HepG2 (cell line): ENCODE measurements at regions not wholly inside any gene's neighbourhood (a gene's known extent, or its start where the extent isn't known, plus 50 kb on each side); places are given as distances from the start of the nearest gene placed in this dataset.

Experiments
- ATAC-seq: fragments of 200-7000 bp; cut with Tn5 transposase; 3 replicates; pipeline ENCODE4 v1.9.1; 2020; ENCODE audit warnings: mild to moderate bottlenecking, moderate library complexity
- BruUV-seq: library from RNA; stranded (reverse); fragments of 400-500 nt; replicated peaks from 2 replicates; lab custom pipeline; 2021; lab: Mats Ljungman, UMichigan
- CTCF ChIA-PET: fragments of 300-600 bp; formaldehyde crosslinking; extraction: SDS; loops from one replicate; lab custom pipeline; 2021; ENCODE audit warnings: low total read pairs, inconsistent platforms, low intra/inter-chr PET ratio; lab: Yijun Ruan, JAX
- POLR2A ChIA-PET: fragments of 350-600 bp; sonication (Branson Sonifier 250); formaldehyde crosslinking; loops from one replicate; lab custom pipeline; 2020; ENCODE audit warnings: antibody characterized with exemption, inconsistent platforms; lab: Yijun Ruan, JAX
- DNase-seq: peaks from one replicate; pipeline ENCODE4 v3.0.0-alpha.2; 2015; ENCODE audit warnings: low spot score
- FAIRE-seq: peaks from 3 replicates; lab custom pipeline; 2011; peaks lifted over from hg19 to GRCh38; lab: Jason Lieb, UNC
- H2AFZ ChIP-seq: one replicate; pipeline ENCODE4 v1.6.1; 2011; ENCODE audit warnings: low read length, inconsistent platforms
- H3K27ac ChIP-seq: fragments of 300-600 bp; 3 replicates; pipeline ENCODE4 v1.8.0; 2011; ENCODE audit warnings: mixed run types, mild to moderate bottlenecking, mixed read lengths, low read length, inconsistent platforms; ENCODE audit not compliant: insufficient read depth; ENCODE audit errors: extremely low read length
- H3K27me3 ChIP-seq, 2 experiments: fragments of 200-600 bp in 1 of 2; 2 replicates in 1 of 2; 3 replicates in 1 of 2; pipeline versions ENCODE4 v1.6.0 to v1.8.0; 2011; ENCODE audit warnings: low read length in 2 of 2, mild to moderate bottlenecking in 2 of 2, moderate library complexity in 2 of 2, inconsistent platforms in 1 of 2; ENCODE audit not compliant: insufficient read depth in 2 of 2, control insufficient read depth in 1 of 2
- H3K36me3 ChIP-seq, 2 experiments: fragments of 200-600 bp in 1 of 2; replicated peaks in 1 of 2; 2 replicates in 1 of 2; 3 replicates in 1 of 2; pipeline versions ENCODE4 v1.5.1 to v1.8.0; 2011; ENCODE audit warnings: low read length in 2 of 2, inconsistent platforms in 1 of 2; ENCODE audit not compliant: insufficient read depth in 2 of 2, control insufficient read depth in 1 of 2
- H3K4me1 ChIP-seq: 2 replicates; pipeline ENCODE4 v1.5.1; 2012; ENCODE audit warnings: low read length, inconsistent platforms; ENCODE audit not compliant: insufficient read depth
- H3K4me2 ChIP-seq: 2 replicates; pipeline ENCODE4 v1.6.0; 2011; ENCODE audit warnings: low read depth, low read length, inconsistent platforms
- H3K4me3 ChIP-seq, 3 experiments: fragments of 200-600 bp in 1 of 3; sonication (generic), shearing (Covaris generic) in 1 of 3; replicated peaks in 1 of 3; 2 replicates each; pipeline ENCODE4 v1.5.1; 2011 to 2016; ENCODE audit warnings: low read length in 3 of 3, inconsistent platforms in 2 of 3, low read depth in 2 of 3, mild to moderate bottlenecking in 2 of 3, control low read depth in 1 of 3, mixed read lengths in 1 of 3; ENCODE audit not compliant: insufficient read depth in 1 of 3
- H3K79me2 ChIP-seq: one replicate; pipeline ENCODE4 v1.6.1; 2011; ENCODE audit warnings: low read length, inconsistent platforms; ENCODE audit not compliant: insufficient read depth
- H3K9ac ChIP-seq: 2 replicates; pipeline ENCODE4 v1.6.0; 2011; ENCODE audit warnings: mild to moderate bottlenecking, low read depth, low read length, inconsistent platforms; ENCODE audit not compliant: insufficient read depth
- H3K9me3 ChIP-seq: 2 replicates; pipeline ENCODE4 v1.5.1; 2012; ENCODE audit warnings: mild to moderate bottlenecking, low read length
- H4K20me1 ChIP-seq: 2 replicates; pipeline ENCODE4 v1.6.0; 2011; ENCODE audit warnings: inconsistent platforms, mild to moderate bottlenecking, low read length, moderate library complexity; ENCODE audit not compliant: insufficient read depth
- HES4 ChIP-seq: sonication (generic); formaldehyde crosslinking; IDR thresholded peaks from 2 replicates; pipeline ENCODE4 v1.9.0; 2021; ENCODE audit warnings: mild to moderate bottlenecking, missing genetic modification reagents, borderline replicate concordance
- HMGA1 ChIP-seq: sonication (generic); formaldehyde crosslinking; conservative IDR thresholded peaks from 2 replicates; pipeline ENCODE4 v1.4.0; 2020; ENCODE audit warnings: missing genetic modification reagents
- RFX3 ChIP-seq: IDR thresholded peaks from 2 replicates; pipeline ENCODE4 v1.6.1; 2016; ENCODE audit warnings: missing biosample characterization, missing genetic modification reagents
- SP1 ChIP-seq, 2 experiments: fragments of 450-650 bp in 1 of 2; sonication (generic) in 1 of 2; formaldehyde crosslinking in 1 of 2; IDR thresholded peaks; 2 replicates each; pipeline versions ENCODE4 v1.4.0 to v1.6.1; 2016 to 2020; ENCODE audit warnings: missing genetic modification reagents in 1 of 2
- ZFP82 ChIP-seq: sonication (generic); formaldehyde crosslinking; IDR thresholded peaks from 2 replicates; pipeline ENCODE4 v1.5.1; 2020; ENCODE audit warnings: mild to moderate bottlenecking, missing genetic modification reagents, borderline replicate concordance
- ZNF510 ChIP-seq: sonication (generic); formaldehyde crosslinking; IDR thresholded peaks from 2 replicates; pipeline ENCODE4 v1.4.0; 2020; ENCODE audit warnings: low read depth, mild to moderate bottlenecking, missing genetic modification reagents
- ZNF552 ChIP-seq: sonication (generic); formaldehyde crosslinking; IDR thresholded peaks from 2 replicates; pipeline ENCODE4 v1.9.0; 2022; ENCODE audit warnings: missing genetic modification reagents, mild to moderate bottlenecking, borderline replicate concordance
- ZNF749 ChIP-seq: sonication (generic); formaldehyde crosslinking; IDR thresholded peaks from 2 replicates; pipeline ENCODE4 v1.8.0; 2022; ENCODE audit warnings: mild to moderate bottlenecking, missing genetic modification reagents, moderate library complexity, borderline replicate concordance
- ZNF780A ChIP-seq: sonication (generic); formaldehyde crosslinking; IDR thresholded peaks from 2 replicates; pipeline ENCODE4 v1.8.0; 2022; ENCODE audit warnings: mild to moderate bottlenecking, missing genetic modification reagents, moderate library complexity
- in situ Hi-C: cut with HindIII; loops from 2 replicates; pipeline ENCODE4 v1.10.0; 2017; ENCODE audit warnings: low pct_unique_long_range_greater_than_20kb; ENCODE audit not compliant: extremely low pct_ligation_motif_present
- intact Hi-C: fragments of 100-400 bp; cut with micrococcal nuclease; formaldehyde crosslinking; loops from one replicate; pipeline ENCODE4 v1.10.0; 2022; ENCODE audit not compliant: unreplicated experiment
- TF ChIP-seq, protein P1 (sequence below): sonication (generic); formaldehyde crosslinking; IDR thresholded peaks from 2 replicates; pipeline ENCODE4 v1.8.1; 2023; ENCODE audit warnings: mild to moderate bottlenecking, missing genetic modification reagents, borderline replicate concordance
- TF ChIP-seq, protein P2 (sequence below): sonication (generic); formaldehyde crosslinking; IDR thresholded peaks from 2 replicates; pipeline ENCODE4 v1.5.0; 2020; ENCODE audit warnings: missing genetic modification reagents
- TF ChIP-seq, protein P3 (sequence below): sonication (generic); formaldehyde crosslinking; IDR thresholded peaks from 2 replicates; pipeline ENCODE4 v1.9.0; 2022; ENCODE audit warnings: missing genetic modification reagents, mild to moderate bottlenecking, borderline replicate concordance
- TF ChIP-seq, protein P4 (sequence below): sonication (generic); formaldehyde crosslinking; IDR thresholded peaks from 2 replicates; pipeline ENCODE4 v1.4.0; 2020; ENCODE audit warnings: low read depth, mild to moderate bottlenecking, missing genetic modification reagents

DNA sequence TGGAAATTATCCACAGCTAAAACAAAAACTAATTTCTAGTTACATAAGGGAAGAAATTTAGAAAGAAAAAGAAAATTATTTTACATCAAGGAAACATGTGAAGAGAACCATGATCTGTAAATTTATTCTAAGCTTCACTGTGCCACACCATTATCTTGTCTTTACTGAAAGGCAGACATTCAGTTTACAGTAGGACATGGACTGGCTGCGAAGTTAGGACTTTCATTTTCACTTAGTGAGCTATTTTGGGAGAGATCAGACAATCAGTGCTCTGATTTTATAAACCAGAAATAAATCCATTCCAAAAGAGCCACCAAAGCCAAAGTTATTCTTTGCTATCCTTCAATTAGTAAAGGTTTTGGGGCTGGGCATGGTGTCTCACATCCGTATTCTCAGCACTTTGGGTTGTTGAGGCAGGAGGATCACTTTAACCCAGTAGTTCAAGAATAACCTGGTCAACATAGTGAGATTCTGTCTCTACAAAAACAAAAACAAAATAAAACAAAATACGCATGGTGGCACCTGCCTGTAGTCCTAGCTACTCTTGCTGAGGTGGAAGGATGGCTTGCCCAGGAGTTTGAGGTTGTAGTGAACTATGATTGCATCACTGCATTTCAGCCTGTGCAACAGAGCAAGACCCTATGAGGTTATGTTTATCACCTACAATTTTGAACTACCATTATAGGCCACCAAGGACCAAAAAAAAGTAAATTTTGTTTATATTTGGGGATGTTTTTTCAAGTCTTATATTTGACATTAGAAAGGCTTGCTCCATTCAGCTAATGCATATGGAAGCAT lies 1084.8 kb upstream of the ATXN7L3B start (continued):
- no peak for TF ChIP-seq ZFP82 (CRISPR knock-in tag)
- no peak for TF ChIP-seq HES4 (CRISPR knock-in tag)
- TF ChIP-seq RFX3 (CRISPR knock-in tag), result no peak
- TF ChIP-seq ZNF780A (CRISPR knock-in tag), result no peak
- TF ChIP-seq, protein P1, sequence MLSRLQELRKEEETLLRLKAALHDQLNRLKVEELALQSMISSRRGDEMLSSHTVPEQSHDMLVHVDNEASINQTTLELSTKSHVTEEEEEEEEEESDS, result no peak
- TF ChIP-seq, protein P2, sequence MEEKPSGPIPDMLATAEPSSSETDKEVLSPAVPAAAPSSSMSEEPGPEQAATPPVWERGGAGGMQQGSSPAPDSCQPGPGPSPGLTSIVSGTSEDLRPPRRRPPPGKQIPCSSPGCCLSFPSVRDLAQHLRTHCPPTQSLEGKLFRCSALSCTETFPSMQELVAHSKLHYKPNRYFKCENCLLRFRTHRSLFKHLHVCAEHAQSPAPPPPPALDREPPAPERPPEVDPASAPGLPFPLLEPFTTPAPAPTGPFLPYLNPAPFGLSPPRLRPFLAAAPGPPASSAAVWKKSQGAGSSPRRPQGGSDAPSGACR (CRISPR knock-in tag), result no peak
- TF ChIP-seq HMGA1, result no peak
- no peak for TF ChIP-seq SP1 (IDR thresholded peaks at IDR 0.05)
- no peak for TF ChIP-seq SP1 (CRISPR knock-in tag; IDR thresholded peaks at IDR 0.05)
- TF ChIP-seq ZNF552, result no peak
- TF ChIP-seq, protein P3, sequence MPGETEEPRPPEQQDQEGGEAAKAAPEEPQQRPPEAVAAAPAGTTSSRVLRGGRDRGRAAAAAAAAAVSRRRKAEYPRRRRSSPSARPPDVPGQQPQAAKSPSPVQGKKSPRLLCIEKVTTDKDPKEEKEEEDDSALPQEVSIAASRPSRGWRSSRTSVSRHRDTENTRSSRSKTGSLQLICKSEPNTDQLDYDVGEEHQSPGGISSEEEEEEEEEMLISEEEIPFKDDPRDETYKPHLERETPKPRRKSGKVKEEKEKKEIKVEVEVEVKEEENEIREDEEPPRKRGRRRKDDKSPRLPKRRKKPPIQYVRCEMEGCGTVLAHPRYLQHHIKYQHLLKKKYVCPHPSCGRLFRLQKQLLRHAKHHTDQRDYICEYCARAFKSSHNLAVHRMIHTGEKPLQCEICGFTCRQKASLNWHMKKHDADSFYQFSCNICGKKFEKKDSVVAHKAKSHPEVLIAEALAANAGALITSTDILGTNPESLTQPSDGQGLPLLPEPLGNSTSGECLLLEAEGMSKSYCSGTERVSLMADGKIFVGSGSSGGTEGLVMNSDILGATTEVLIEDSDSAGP (CRISPR knock-in tag), result no peak

GRCh38 chr12:73460212-73460611 lies 1077.4 kb upstream of the ATXN7L3B start:
- in situ Hi-C loops (no loop called here), intact Hi-C loops (no loop called here)
- ChIA-PET CTCF (no interaction called here), POLR2A (no interaction called here)
- BruUV-seq, result no TSS peak
- no peak overlapping the region for H3K27ac ChIP-seq
- H3K9ac ChIP-seq, result no peak overlapping the region
- FAIRE-seq (no peak), DNase-seq (no peak), ATAC-seq (no peak)
- no peaks in the 10 kb centered on the region; a peak in 1 of 5 replicates for H3K27me3 ChIP-seq
- no peaks in the 10 kb centered on the region for H4K20me1 ChIP-seq
- peaks cover 76% of the 10 kb centered on the region for H3K9me3 ChIP-seq
- no peaks in the 10 kb centered on the region for H3K79me2 ChIP-seq
- H3K4me2 ChIP-seq, result no peak overlapping the region
- H3K36me3 ChIP-seq, result no peaks in the 10 kb centered on the region
- no peak overlapping the region for H3K4me3 ChIP-seq
- H2AFZ ChIP-seq, result no peak overlapping the region
- no peaks in the 10 kb centered on the region for H3K4me1 ChIP-seq
- TF ChIP-seq ZNF510 (CRISPR knock-in tag), result no peak
- TF ChIP-seq, protein P4, sequence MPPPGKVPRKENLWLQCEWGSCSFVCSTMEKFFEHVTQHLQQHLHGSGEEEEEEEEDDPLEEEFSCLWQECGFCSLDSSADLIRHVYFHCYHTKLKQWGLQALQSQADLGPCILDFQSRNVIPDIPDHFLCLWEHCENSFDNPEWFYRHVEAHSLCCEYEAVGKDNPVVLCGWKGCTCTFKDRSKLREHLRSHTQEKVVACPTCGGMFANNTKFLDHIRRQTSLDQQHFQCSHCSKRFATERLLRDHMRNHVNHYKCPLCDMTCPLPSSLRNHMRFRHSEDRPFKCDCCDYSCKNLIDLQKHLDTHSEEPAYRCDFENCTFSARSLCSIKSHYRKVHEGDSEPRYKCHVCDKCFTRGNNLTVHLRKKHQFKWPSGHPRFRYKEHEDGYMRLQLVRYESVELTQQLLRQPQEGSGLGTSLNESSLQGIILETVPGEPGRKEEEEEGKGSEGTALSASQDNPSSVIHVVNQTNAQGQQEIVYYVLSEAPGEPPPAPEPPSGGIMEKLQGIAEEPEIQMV, result no peak
- TF ChIP-seq ZNF749 (CRISPR knock-in tag), result no peak
